ENCODE measurements at regions not wholly inside any gene's neighbourhood (a gene's known extent, or its start where the extent isn't known, plus 50 kb on each side); places are given as distances from the start of the nearest gene placed in this dataset.
"Not testable (repeated sequence)": the region's sequence is repeated elsewhere in the genome, so short reads cannot be mapped to it uniquely, and the experiment has no call there.

- peak in 1 of 2 donors; percentile 81 for DNase-seq (ENCODE audit: low read depth in 2 of 2)
Measured at GRCh38 chr16:29220647-29221191, 185.8 kb downstream of the NPIPB11 start.

- not testable (repeated sequence) for DNase-seq (ENCODE audit: low read depth in 2 of 2)
Measured at GRCh38 chr16:29219966-29220646, 186.4 kb downstream of the NPIPB11 start.

GRCh38 chr16:29219562-29219961, 186.9 kb downstream of the NPIPB11 start:
- not testable (repeated sequence) for DNase-seq (ENCODE audit: low read depth in 2 of 2)

GRCh38 chr16:29218649-29219048, 187.9 kb downstream of the NPIPB11 start:
- DNase-seq (ENCODE audit: low read depth in 2 of 2), result not testable (repeated sequence)

- DNase-seq (ENCODE audit: low read depth in 2 of 2), result not testable (repeated sequence)
Measured at GRCh38 chr16:29218171-29218570, 188.3 kb downstream of the NPIPB11 start.

- DNase-seq (ENCODE audit: low read depth in 2 of 2), result not testable (repeated sequence)
Measured at GRCh38 chr16:29217752-29218126, 188.8 kb downstream of the NPIPB11 start.

- not testable (repeated sequence) for DNase-seq (ENCODE audit: low read depth in 2 of 2)
Measured at GRCh38 chr16:29217104-29217751, 189.3 kb downstream of the NPIPB11 start.

- DNase-seq (ENCODE audit: low read depth in 2 of 2), result not testable (repeated sequence)
Measured at GRCh38 chr16:29213770-29214169, 192.7 kb downstream of the NPIPB11 start.

GRCh38 chr16:29213251-29213650, 193.3 kb downstream of the NPIPB11 start:
- DNase-seq (ENCODE audit: low read depth in 2 of 2), result not testable (repeated sequence)

- DNase-seq (ENCODE audit: low read depth in 2 of 2), result not testable (repeated sequence)
Measured at GRCh38 chr16:29212084-29213027, 194.2 kb downstream of the NPIPB11 start.

GRCh38 chr16:29211456-29211855, 195.1 kb downstream of the NPIPB11 start:
- DNase-seq (ENCODE audit: low read depth in 2 of 2), result not testable (repeated sequence)

GRCh38 chr16:29210299-29211150, 196.0 kb downstream of the NPIPB11 start:
- not testable (repeated sequence) for DNase-seq (ENCODE audit: low read depth in 2 of 2)

GRCh38 chr16:29206120-29206519, 200.4 kb downstream of the NPIPB11 start:
- not testable (repeated sequence) for DNase-seq (ENCODE audit: low read depth in 2 of 2)

GRCh38 chr16:29205151-29205550, 201.4 kb downstream of the NPIPB11 start:
- DNase-seq (ENCODE audit: low read depth in 2 of 2), result not testable (repeated sequence)

- no peak for DNase-seq (ENCODE audit: low read depth in 2 of 2)
Measured at GRCh38 chr16:29204806-29205135, 201.7 kb downstream of the NPIPB11 start.

- DNase-seq (ENCODE audit: low read depth in 2 of 2), result not testable (repeated sequence)
Measured at GRCh38 chr16:29203933-29204805, 202.3 kb downstream of the NPIPB11 start.

- DNase-seq (ENCODE audit: low read depth in 2 of 2), result not testable (repeated sequence)
Measured at GRCh38 chr16:29203046-29203932, 203.2 kb downstream of the NPIPB11 start.

- not testable (repeated sequence) for DNase-seq (ENCODE audit: low read depth in 2 of 2)
Measured at GRCh38 chr16:29202642-29203041, 203.9 kb downstream of the NPIPB11 start.
